ENCODE measurements at regions not wholly inside any gene's neighbourhood (a gene's known extent, or its start where the extent isn't known, plus 50 kb on each side); places are given as distances from the start of the nearest gene placed in this dataset.

DNA sequence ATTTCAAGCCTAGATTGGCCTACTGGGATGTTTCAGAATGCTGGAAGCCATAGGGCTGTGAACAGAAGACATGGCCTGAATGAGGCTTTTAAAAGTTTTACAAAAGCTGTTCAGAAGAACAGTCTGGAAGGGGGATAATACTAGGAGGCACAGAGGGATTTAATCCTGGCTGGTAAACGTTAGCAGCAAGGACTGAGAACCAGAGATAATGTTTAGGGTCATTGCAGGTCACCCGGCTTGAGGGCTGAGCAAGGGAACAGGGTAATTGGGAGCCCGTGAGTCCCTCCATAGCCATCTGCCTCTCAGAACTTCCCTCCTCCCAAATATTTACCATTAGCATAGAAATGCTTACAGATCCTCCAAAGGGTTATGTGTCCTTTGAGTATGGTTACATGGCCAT is 765.4 kb downstream of the TMEM182 start (continued):
- TF ChIP-seq, protein P1, sequence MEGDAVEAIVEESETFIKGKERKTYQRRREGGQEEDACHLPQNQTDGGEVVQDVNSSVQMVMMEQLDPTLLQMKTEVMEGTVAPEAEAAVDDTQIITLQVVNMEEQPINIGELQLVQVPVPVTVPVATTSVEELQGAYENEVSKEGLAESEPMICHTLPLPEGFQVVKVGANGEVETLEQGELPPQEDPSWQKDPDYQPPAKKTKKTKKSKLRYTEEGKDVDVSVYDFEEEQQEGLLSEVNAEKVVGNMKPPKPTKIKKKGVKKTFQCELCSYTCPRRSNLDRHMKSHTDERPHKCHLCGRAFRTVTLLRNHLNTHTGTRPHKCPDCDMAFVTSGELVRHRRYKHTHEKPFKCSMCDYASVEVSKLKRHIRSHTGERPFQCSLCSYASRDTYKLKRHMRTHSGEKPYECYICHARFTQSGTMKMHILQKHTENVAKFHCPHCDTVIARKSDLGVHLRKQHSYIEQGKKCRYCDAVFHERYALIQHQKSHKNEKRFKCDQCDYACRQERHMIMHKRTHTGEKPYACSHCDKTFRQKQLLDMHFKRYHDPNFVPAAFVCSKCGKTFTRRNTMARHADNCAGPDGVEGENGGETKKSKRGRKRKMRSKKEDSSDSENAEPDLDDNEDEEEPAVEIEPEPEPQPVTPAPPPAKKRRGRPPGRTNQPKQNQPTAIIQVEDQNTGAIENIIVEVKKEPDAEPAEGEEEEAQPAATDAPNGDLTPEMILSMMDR (IDR thresholded peaks at IDR 0.05; ENCODE audit: control extremely low read depth in 1 of 3, insufficient read depth in 1 of 3, low read depth in 1 of 3, low read length in 3 of 3), result no peak
- TF ChIP-seq HDAC6 (IDR thresholded peaks at IDR 0.05; ENCODE audit: low read depth, low read length) (no peak), RNF2 (IDR thresholded peaks at IDR 0.05; ENCODE audit: borderline replicate concordance, low read depth, low read length, missing control alignments, poor library complexity, severe bottlenecking) (no peak)
